HG03457 (cell line): ENCODE measurements at regions not wholly inside any gene's neighbourhood (a gene's known extent, or its start where the extent isn't known, plus 50 kb on each side); places are given as distances from the start of the nearest gene placed in this dataset.

Source experiments
- ATAC-seq: cut with Tn5 transposase; IDR thresholded peaks from one replicate; pipeline ENCODE4 v1.9.1; 2021; ENCODE audit warnings: moderate number of reproducible peaks; ENCODE audit not compliant: unreplicated experiment

GRCh38 chr10:90314718-90315117 is 543.1 kb downstream of the HTR7 start:
- no peak for ATAC-seq

GRCh38 chr10:90317172-90317571 is 540.7 kb downstream of the HTR7 start:
- ATAC-seq, result no peak

DNA sequence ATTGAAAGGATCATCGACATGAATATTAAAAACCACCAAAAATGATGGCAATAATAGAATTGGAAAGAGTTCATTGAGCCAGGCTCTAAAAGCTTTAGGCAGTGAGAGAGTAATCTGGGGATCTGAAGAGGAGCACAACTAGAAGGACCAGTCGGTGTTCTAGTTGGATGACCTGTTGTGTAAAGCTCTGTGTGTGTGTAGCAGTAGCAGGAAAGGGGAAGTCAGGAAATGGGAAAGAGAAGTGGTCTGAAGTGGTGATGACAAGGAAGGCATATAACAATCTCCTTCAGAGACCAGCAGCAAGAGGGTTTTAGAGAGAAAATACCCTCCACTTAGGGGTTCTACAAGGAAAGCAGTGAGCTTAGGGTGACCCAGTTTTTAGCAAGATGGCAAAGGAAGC is 539.2 kb downstream of the HTR7 start:
- ATAC-seq, result no peak

GRCh38 chr10:90319188-90319914 is 538.5 kb downstream of the HTR7 start:
- no peak for ATAC-seq

GRCh38 chr10:90321132-90321816 is 536.6 kb downstream of the HTR7 start:
- no peak for ATAC-seq

DNA sequence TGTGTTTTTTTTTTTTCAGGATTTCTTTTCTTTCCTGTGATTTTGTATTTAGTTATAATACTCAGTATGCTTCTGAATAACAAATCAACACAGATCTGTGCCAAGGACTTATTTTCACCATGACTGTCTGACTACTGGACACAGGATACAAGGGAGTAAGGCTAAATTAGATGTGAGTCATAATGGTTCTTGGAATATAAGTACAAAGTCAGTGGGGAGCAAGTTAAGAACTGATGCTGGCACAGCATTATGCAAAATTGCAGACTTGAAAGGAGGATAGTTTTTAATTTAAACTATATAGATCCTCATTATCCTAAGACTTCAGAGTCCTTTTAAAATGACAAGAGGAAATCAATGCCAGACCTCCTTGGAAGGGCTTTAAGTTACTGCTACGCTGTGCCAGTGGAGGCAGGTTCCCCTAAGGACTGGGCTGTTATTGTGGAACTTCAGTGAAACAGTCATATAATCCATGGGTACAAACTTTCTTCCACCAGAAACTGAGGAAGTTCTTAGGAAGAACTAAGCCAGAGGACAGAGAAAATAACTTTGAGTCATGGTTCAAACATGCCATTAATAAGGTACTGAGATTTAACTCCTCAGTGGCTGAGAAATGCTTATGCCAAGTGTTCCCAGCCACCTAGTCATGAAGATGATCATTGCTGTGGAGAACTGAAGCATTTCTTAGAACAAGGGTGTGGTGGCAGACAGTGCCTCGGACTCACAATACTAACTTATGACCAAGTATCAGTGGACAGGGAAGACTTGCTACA is 531.2 kb downstream of the HTR7 start:
- no peak for ATAC-seq

- no peak for ATAC-seq
These were observed 530.2 kb downstream of the HTR7 start for GRCh38 chr10:90327611-90328010.

GRCh38 chr10:90328459-90328858 is 529.4 kb downstream of the HTR7 start:
- ATAC-seq, result no peak

DNA sequence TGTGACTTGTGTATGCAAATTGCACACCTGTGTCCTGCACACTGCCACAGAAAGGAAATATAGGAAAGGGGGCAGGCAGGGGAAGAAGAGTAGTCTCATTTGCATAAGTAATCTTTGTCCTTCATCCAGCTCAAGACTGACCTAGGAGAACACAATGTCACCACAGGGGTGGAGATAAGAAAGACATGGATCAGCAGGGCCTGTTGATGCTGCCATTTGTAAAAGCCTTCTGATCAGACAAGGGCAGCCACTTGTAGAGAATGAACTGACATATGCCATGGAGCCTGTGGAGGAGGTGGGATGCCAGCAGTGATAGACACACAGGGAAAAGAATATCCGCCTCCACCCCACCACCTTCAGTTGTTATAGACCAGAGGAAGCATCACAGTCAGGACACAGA is 528.9 kb downstream of the HTR7 start:
- no peak for ATAC-seq

GRCh38 chr10:90337316-90337715 is 520.5 kb downstream of the HTR7 start:
- no peak for ATAC-seq

DNA sequence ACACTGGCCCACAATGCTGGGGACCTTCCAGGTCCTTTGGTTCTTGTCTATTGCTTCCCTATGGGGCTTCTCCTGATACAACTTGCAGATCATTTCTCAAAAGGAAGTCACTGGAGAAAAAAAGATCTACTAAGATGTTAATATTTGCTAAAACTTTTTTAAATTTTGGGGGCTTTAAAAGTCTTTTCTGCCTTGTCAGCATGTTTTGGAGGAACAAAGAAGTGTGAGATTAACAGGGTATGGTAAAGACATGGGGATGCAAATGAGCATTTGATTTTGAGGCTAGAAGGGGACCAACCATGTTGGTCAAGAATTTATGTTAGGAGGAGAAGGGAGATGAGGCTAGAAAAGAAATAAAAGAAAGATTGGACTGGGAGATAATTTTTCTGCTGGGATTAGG is 515.4 kb downstream of the HTR7 start:
- ATAC-seq, result no peak

GRCh38 chr10:90344226-90344625 is 513.6 kb downstream of the HTR7 start:
- no peak for ATAC-seq

GRCh38 chr10:90347239-90347638 is 510.6 kb downstream of the HTR7 start:
- no peak for ATAC-seq

GRCh38 chr10:90350122-90350521 is 507.7 kb downstream of the HTR7 start:
- ATAC-seq, result no peak

GRCh38 chr10:90352288-90352687 is 505.6 kb downstream of the HTR7 start:
- no peak for ATAC-seq

DNA sequence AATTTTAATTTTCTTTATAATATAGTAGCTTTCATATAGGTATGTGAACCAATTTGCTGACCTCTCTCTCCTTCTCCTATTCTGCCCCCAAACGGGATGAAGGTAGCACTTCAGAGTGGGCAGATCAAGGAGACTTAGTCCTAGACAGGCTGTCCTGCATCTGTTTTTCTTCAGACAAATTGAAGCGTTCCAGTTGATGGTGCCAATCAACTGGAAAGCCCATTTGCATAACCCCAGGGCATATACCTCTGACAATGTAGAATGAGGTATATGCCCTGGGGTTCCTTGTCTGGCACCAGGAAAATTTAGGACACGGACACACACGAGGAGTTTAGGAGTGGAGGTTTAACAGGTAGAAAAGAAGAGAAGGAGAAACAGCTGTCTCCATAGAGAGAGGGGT is 502.9 kb downstream of the HTR7 start:
- ATAC-seq, result no peak

- no peak for ATAC-seq
These were observed 493.9 kb downstream of the HTR7 start for GRCh38 chr10:90363799-90364483.

GRCh38 chr10:90372451-90372850 is 485.4 kb downstream of the HTR7 start:
- no peak for ATAC-seq

DNA sequence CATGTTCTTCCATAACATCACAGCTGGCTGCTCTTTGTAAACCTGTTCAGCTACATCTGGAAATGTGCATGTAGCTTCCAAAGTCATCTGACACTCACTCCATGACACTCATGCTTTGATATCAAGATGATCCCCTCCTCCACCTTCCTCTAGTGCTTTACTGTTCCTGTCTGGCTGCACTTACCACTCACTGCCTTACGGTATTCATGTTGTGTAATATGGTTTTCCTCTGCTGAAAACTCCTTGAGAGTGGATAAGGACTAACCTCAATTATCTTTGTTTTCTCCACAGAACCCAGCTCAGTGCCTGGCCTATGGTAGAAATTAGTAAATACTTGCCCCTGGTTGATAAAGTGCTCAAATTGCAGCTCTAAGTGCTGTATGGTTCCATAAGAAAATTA is 483.9 kb downstream of the HTR7 start:
- ATAC-seq, result no peak

DNA sequence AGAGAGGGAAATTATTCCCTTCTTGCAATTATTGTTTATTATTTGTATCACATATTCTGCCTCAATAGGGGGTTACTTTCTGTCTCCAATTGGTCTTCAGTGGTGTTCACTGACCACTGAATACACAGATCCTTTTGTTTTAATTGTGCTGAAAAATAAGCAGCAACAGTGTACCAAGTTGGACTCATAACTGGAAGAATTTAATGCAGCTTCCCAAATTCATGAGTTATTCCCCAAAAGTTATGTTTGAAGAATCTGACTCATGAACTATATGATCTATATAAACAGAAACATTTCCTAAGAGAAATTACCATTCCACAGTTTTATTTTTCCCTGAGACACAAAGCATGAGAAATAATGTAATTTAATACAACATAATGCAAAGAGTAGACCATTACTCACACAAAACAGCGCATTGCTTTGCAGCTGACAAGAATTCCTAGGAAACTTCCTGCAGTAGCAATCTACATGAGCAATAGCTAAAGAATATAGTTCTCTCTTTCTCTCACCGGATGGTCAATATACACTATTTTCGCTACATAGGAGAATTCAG is 479.2 kb downstream of the HTR7 start:
- ATAC-seq, result no peak

DNA sequence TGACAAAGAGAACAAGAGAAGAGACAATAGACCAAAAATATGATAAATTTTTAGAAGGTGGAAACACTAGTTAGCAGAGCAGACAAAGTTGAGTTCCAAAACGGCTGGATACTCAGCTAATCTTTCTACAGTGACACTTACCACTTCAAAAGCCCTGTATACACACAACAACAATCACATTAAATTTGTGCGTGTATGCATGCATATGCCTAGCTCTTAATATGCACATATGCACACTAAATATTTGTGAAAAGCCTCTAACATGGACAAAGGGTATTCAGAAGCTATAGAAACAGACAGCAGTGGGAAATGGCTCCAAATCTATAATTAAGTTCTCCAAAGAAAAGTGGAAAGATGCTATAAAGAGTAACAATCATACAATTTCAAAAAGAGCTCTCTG is 476.4 kb downstream of the HTR7 start:
- no peak for ATAC-seq
